ENCODE measurements at regions not wholly inside any gene's neighbourhood (a gene's known extent, or its start where the extent isn't known, plus 50 kb on each side); places are given as distances from the start of the nearest gene placed in this dataset.
"Not testable (repeated sequence)": the region's sequence is repeated elsewhere in the genome, so short reads cannot be mapped to it uniquely, and the experiment has no call there.

DNA sequence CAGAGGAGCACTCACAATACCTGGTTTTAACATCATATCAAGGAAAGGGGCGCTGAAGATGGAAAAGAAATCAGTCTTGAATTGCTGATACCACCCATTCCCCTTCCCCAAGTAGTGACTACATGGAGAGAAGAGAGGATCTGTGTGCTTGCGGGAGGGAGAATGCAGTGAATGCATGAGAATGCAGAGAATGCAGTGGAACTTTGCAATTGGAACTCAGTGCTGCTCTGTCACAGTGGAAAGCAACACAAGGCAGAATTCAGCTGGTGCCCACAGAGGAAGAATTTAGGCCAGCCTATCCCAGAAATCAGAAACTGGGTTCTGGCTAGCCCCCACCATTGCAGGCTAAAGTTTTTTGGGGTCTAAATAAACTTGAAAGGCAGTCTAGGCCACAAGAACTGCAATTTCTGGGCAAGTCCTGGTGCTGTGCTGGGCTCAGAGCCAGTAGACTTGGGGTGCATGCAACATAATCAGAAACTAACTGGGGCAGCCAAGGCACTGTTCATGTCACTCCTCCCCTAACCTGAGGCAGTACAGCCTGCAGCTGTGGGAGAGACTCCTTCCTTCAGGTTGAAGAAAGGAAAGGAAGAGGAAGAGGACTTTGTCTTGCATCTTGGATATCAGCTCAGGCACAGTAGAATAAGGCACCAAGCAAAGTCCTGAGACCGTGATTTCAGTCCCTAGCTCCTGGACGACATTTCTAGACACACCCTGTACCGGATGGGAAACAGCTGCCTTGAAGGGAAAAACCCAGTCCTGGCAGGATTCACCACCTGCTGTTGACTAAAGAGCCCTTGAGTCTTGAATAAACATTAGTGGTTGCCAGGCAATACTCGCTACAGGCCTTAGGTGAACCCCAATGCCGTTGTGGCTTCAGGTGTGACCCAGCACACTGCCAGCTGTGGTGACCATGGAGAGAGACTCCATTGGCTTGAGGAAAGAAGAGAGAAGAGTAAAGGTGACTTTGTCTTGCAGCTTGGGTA, 329.3 kb downstream of the TBL1XR1 start:
- no peak for DNase-seq

DNA sequence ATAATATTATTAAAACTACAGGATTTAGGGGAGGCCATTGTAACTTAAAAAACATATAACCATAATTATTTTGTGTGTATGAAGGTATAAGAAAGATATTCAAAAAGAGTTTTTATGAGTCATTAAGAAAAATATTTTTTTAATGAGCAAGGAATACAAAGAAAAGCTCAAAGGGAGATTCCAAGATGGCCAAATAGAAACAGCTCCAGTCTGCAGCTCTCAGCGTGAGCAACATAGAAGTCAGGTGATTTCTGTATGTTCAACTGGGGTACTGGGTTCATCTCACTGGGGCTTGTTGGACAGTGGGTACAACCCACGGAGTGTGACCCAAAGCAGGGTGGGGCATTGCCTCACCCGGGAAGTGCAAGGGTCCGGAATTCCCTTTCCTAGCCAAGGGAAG, 336.1 kb downstream of the TBL1XR1 start:
- no peak for DNase-seq

DNA sequence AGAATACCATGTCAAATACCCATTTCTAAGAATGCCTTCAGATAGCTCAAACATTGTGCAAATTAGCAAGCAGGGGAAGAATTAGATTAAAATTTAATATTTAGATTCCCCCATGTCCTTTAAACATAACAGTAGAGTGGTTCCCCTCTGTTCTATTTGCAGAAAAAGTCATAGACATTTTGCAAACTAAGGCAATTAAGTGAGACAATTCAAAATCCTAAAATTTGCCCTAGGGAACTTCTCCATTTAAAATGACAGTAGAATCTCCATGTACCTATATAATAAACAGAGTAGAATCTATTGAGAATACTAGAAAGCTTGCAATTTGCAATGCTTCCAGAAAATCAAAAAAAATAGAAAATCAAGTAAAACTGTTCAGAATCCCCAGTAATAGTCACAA, 340.6 kb downstream of the TBL1XR1 start:
- no peak for DNase-seq

DNA sequence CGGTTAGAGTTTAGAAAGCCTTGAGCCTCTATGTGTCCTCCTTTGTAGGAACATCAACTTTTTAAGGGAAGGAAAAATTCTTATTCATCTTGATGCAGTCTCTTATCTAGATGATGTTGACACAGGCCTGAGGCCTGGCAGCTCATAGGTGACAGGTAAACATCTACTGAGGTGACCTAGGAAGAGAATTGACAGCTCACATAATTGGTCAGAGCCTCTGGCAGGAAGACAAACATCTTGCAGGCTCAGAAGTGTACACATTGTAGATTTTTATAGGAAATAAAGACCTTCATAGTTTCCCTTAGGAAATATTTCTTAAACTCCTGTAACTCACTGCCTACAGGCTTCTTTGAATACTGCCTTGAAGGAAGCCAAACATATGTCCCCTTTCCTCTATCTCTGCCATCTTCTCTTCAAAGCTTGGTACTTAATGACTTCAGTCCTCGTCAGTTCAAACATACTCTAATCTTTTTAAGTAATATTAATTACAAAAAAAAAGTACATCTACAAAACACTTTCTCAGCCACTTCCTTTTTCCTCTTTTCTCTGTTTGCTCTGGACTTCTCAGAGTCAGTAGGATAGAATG, 341.3 kb downstream of the TBL1XR1 start:
- DNase-seq = no peak

DNA sequence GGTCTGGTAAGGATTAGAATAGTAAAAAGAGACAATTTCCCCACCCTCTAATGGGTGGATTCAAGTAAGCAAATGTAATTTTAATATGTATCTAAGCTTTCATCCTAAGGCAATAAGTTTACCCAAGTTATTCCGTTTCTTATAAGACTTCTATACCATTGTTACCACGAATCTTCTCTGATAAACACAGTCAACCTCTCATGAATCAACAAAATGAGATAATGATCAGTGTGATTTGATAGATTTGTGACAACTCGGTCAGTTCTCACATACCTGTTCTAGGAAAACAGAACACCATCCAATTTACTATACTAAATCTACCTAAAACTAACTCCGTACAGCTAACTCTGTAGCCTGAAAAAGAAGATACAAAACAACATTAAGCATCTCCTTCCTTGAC, 342.1 kb downstream of the TBL1XR1 start:
- no peak for DNase-seq

DNA sequence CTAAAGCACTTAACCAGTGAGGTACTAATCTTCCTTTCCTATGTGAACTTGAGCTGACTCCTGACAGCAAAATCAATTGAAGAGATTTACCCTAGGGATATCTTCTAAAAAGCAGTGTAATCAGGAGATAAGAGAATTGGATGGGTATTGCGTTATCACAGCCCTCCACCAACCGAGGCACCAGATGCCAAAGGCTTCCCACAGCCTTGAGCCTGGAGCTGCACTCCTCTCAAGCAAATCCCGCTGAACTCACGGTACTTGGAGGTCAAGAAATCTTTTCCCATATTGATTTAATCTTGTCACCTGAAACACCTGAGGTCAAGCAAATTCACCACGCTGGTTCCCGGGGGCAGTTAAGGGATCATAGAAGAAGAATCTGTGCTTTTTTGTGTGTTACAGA, 346.8 kb downstream of the TBL1XR1 start:
- no peak for DNase-seq

DNA sequence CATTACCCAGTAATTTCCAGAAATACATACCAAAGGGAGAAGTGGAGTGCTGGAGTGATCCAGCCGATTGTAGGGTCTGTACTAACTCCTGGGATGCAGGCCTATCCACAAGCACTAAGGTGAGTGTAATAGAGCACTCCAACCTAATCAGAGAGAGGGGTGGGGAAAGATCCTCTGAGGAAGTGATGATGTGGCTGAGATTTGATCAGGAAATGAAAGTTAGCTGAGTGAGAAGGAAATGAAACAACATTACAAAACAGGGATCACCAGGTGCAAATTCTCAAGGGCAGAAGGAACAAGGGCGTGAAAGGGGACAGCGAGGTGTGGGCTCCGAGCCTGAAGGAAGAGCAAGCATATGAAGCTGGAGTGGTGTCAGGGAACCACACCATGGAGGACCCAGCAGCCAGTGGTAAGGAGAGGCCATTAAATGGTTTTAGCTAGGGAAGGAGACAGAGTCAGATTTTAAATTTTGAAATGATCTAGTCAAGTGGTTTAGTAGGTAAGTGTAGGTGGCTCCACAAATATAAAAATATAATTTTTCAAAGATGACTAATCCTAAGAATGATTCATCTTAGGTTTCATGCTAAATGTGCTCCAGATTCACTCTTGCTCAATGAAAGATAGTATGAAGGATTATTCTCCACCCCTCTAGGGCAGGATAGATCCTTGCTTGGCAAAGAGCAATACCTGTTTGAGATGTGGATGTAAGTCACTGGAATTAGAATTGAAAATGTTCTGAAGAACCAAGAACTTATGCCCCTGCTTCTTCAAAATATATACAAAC, 348.7 kb downstream of the TBL1XR1 start:
- no peak for DNase-seq

DNA sequence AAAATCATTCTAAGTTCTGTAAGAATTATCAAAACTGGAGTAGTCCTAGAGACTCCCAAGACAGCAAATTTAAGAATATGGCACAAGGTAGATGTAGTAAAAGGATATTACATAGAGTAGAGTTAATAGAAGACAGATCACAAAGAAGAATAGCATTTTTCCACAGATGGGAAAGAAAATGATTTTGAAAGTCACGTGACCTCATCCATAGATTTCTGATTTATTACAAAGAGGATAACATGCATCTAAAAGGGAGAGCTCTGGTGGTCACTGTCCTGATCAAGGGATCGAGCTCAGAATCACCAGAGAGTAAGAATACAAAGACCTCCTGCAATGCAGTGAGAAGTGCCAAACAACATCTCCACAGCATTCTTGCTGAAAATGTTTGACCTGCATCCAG, 354.4 kb downstream of the TBL1XR1 start:
- DNase-seq = no peak

DNA sequence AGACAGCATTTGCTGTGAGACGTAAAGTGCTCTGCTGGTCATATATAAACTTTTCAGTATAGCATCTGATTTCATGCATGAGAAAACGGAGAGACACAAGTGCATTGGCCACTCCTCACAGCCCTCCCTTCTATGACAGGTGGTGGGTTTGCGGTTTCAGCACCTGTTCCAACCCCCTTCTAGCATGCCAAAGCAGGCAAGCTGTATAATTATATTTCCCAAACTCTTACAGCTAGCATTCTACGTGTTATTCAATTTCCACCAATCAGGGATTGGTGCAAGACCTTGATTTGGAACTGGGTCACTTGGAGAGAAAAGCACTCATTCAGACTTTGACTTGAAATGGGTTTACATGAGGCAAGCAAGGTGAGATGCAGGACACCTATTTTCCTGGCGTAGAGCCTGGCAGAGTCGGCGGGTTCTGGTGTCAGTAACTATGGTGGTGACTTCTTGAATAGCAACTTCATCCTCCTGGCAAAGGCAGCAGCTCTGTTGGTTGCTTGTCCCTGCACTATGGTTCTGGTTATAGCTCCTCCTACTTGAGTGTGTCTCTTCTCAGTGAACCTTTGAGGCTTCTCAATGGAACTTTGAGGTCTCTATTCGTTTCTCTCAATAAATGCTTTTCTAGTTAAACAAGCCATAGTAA, 356.5 kb downstream of the TBL1XR1 start:
- no peak for DNase-seq

DNA sequence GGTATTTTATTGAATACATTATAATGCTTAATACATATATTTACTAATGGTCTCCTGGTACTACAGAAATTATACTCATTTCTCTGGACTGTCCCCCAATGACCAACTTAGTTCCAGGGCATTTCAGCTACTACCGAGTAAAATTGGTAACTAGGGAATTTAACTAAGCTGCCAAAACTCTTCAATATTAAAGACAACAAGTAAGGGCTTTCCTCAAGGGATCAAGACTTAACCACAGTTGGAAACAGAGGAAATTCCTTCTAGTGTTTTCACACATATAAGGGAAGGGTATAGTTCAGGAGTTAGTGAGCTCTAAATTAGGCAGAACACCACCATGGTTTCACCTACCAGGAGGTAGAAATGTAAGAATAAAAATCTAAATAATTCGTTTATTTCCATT, 357.4 kb downstream of the TBL1XR1 start:
- no peak for DNase-seq

DNA sequence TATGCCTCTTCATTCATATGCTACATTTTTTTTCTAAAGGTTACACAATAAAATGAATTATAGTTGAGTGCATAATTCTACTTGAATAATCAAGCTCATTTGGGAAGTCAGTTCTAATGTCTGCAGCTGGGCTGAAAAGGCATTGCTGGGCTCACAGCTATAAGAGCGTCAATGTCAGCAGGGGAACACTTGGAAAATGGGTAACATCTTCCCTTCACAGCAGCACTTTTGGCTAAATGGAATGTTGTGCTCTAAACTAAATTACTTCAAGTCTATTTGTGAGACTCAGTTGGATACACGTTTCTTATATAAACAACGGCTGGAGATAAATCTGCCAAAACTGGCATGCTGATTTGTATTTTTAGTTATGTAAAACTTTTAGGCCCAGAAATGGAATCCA, 357.8 kb downstream of the TBL1XR1 start:
- DNase-seq = no peak

DNA sequence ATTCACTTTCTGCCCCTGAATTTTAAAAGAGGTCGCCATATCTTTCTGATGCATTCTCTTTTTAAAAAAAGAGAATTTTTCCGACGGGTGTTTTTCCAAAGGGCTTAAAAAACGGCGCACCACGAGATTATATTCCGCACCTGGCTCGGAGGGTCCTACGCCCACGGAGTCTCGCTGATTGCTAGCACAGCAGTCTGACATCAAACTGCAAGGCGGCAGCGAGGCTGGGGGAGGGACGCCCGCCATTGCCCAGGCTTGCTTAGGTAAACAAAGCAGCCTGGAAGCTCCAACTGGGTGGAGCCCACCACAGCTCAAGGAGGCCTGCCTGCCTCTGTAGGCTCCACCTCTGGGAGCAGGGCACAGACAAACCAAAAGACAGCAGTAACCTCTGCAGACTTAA, 370.0 kb downstream of the TBL1XR1 start:
- not testable (repeated sequence) for DNase-seq

DNA sequence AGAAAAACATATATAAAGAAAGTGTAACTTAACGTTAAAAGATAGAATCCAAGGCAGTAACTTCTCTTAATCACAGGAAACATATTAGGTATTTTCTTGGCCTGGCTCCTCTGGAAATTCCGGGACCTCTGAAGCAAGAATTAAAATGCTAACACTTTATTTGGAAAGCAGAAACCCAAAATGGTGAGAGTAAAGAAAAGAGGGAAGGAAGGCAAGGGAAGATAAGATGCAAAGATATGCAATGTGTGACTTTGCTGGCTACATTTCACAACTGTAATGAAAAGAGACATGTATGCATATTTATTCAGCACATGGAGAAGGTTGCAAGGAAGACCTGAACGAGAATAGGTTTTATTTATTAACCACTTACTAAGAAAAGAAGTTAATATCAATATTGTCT, 372.5 kb downstream of the TBL1XR1 start:
- peak; percentile 35 for DNase-seq

DNA sequence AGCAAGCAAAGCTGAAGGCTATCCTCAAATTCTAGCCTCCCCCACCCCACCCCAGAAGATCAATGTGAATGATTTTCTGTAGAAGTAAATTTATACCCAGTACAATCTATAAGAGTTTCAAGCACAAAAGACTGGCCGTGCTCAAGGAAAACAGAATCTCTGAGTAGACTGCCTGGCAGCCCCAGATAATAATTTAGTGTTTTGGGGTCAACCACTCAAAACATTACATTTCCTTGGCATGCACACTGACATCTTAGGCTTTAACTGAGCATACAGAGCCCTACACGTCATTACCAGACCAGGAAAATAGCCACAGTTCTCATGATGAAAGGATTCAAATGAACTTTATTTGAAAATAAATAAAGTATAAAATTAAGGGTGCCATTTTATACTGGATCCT, 376.5 kb downstream of the TBL1XR1 start:
- no peak for DNase-seq

DNA sequence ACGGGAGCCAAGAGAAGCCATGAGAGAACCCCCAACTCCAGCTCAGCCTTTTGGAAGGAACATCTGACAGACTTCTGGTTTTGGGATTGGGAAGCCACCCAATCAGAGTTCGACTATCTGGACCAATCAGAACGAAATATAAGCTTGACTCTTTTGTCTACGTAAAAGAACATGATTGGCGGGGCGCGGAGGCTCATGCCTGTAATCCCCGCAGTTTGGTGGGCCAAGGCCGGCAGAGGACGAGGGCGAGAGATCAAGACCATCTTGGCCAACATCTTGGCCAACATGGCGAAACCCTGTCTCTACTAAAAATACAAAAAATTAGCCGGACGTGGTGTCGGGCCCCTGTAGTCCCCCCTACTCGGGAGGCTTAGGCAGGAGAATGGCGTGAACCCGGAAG, 380.3 kb downstream of the TBL1XR1 start:
- DNase-seq = no peak

DNA sequence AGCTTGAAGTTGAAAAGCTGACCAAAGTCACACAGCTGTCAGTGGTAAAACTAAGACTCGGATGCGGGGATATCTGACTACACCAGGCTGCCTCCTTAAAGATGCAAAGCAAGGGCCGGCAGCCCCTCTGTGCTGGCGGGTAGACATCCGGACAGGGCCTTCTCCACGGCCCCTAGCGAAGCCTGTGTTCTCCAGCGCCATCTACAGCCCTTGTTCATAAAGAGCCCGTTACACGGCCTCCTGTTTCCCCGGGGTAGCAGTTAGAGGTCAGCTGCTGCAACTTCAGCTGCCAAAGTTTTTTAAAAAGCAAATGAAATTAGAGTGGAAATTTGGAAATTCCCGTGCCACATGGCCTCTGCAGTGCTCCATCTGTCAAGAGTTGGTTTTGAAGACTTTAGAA, 383.0 kb downstream of the TBL1XR1 start:
- DNase-seq = peak; percentile 77

DNA sequence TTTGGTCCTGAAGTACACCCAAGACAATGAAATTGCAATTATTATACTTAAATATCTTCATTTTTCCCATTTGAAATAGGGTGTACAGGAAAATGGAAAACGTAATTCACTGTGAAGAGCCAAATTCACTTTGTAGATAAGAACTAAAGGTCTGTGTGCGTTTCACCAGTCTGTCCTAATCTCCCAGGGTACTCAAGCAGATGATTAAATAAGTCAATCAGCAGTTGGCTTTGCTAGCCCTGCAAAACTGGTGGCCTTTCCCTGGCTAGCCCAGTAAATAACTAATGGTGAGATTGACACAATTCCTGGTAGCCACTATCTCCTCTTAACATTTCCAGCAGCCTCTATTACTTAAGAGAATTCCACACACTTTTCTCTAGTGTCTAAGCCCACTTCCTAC, 389.3 kb downstream of the TBL1XR1 start:
- DNase-seq = no peak

DNA sequence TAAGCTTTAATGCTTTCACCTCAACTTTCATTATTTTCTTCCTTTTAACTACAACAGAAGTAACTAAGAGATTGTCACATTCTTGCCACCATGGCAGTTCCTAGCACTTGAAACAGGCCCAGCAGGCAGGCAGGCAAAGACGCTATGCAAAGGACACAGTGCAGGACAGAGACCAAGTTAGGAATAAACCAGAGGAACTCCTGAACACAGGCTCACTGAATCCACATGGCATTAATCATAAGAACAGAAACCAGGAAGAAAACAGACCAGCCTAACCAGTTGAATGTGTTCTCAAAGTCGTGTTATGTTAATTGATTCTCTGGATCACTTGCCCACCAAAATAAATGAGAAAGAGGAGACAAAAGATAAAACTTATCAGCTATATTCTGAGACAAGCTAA, 397.6 kb downstream of the TBL1XR1 start:
- DNase-seq = no peak

DNA sequence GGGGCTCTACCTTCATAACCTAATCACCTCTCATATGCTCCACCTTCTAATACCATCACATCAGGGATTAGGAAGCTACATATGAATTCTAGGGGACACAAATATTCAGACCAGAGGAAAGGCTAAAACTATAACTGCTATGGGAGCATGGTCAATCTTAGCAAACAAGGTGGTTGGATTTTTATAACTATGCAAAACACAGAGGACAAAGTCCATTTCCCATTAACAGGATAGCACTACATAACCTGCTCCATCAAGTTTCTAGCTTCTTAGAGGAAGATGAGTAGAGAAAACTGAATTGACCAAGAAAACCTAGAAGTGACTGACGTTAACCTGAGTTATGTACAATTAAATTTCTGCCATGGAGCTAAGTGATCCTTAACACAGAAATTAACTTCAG, 398.6 kb downstream of the TBL1XR1 start:
- no peak for DNase-seq

DNA sequence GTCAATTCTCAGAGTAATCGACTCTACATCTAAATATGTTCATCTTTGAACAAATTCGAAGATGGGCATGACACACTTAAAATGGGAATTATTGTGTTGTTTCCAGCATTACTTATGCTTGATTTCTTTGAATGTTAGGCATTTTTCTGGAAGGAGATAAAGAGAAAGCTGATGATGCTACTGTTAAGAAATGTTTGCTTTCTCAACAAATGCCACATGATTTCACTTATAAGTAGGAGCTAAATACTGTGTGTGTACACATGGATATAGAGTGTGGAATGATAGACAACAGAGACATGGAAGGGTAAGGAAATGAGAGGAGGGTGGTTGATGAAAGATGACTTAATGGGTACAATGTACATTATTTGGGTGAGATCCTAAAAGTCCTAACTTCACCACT, 400.9 kb downstream of the TBL1XR1 start:
- no peak for DNase-seq

DNA sequence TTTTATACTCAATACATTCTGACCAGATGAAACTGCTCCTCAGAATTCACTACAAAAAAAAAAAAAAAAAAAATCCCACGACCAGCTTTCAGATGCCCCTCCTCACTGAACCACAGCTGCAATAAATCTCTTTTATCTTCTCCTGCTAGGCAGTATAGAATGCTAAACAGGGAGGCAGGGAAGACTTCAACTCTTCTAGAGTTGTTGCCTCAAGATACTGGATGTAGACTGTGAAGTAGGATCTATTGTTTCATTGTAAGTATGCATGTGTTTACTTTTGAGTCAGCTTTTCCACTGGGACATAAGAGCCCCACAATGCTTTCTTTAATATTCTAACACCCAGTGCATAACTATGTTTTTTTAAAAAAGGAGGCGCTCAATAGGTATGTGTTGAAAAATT, 401.4 kb downstream of the TBL1XR1 start:
- DNase-seq = no peak

DNA sequence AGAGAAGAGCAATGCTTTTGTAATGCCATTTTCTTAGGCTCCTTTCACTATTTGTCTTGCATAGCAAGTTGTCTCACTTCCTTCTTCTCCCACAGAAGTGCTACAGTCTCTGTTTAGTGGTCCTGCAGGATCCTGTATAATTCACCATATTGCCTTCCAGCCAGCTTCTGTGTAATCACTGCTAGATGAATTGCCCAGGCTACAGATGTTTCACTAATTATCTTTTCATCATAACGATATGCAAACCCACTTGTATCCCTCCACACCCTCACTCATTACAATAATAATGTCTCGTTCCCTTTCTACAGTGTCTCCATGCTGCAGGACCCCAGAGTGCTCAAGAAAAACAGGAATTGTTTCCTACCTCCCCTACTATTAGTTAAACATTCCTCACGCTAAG, 402.9 kb downstream of the TBL1XR1 start:
- no peak for DNase-seq

DNA sequence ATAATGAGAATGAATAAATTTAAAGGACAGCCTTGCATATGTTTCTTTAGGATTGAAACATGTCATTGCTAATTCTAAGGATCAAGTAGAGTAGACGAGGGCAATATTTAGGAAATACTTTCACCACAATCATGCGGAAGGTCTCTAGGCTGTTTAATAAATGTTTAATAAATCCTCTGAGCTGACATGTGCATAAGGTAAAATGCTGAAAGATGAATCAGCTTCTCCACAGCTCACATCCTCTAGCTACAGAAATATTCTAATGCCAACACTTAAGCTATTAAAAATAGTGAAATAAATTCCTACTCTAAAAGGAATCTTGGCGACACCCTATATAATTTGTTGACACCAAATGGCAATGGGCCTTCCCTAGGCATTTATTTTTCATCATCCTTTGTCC, 407.3 kb downstream of the TBL1XR1 start:
- no peak for DNase-seq
